HEK293 (cell line): ENCODE measurements at regions not wholly inside any gene's neighbourhood (a gene's known extent, or its start where the extent isn't known, plus 50 kb on each side); places are given as distances from the start of the nearest gene placed in this dataset.
"Not testable (repeated sequence)": the region's sequence is repeated elsewhere in the genome, so short reads cannot be mapped to it uniquely, and the experiment has no call there.

ENCODE experiments used
- CTCF ChIA-PET: fragments of 350-600 bp; formaldehyde crosslinking; extraction: SDS; loops from one replicate; lab custom pipeline; 2021; ENCODE audit warnings: antibody characterized with exemption; lab: Yijun Ruan, JAX
- POLR2A ChIA-PET: fragments of 300-600 bp; formaldehyde crosslinking; extraction: SDS; loops from one replicate; lab custom pipeline; 2020; ENCODE audit warnings: antibody characterized with exemption, inconsistent platforms; lab: Yijun Ruan, JAX
- H3K27ac ChIP-seq: fragments of 200-500 bp; sonication (Bioruptor generic); 2 replicates; pipeline ENCODE4 v1.5.1; 2014; ENCODE audit warnings: low read depth, low read length, control low read depth, inconsistent platforms; ENCODE audit errors: extremely low read depth
- H3K36me3 ChIP-seq, 2 experiments: fragments of 200-500 bp in 1 of 2; sonication (Bioruptor generic) in 1 of 2; 1 replicate in 1 of 2; 2 replicates in 1 of 2; pipeline ENCODE4 v1.5.1; 2014 to 2017; ENCODE audit warnings: inconsistent platforms in 2 of 2, low read length in 2 of 2; ENCODE audit not compliant: control insufficient read depth in 2 of 2, insufficient read depth in 1 of 2
- H3K4me1 ChIP-seq: fragments of 200-500 bp; sonication (Bioruptor generic); 2 replicates; pipeline ENCODE4 v1.5.1; 2014; ENCODE audit warnings: mild to moderate bottlenecking, low read length, inconsistent platforms; ENCODE audit not compliant: control insufficient read depth, insufficient read depth
- H3K4me3 ChIP-seq: 2 replicates; pipeline ENCODE4 v1.5.1; 2011; ENCODE audit warnings: low read depth, mild to moderate bottlenecking, control low read depth, low read length, moderate library complexity
- H3K9me3 ChIP-seq: fragments of 200-500 bp; sonication (Bioruptor generic); 2 replicates; pipeline ENCODE4 v1.5.1; 2014; ENCODE audit warnings: low read depth, low read length, inconsistent platforms; ENCODE audit not compliant: control insufficient read depth, insufficient read depth
- ATF2 ChIP-seq: fragments of 450-650 bp; formaldehyde crosslinking; IDR thresholded peaks from 2 replicates; pipeline ENCODE4 v1.5.1; 2016; ENCODE audit warnings: missing biosample characterization, missing genetic modification characterization, low read depth

GRCh38 chr9:63041710-63042109 is 1851.9 kb downstream of the SPATA31A7 start:
- POLR2A ChIA-PET: not testable (repeated sequence)

More at GRCh38 chr9:63041710-63042109, 1851.9 kb downstream of the SPATA31A7 start:
- TF ChIP-seq ATF2 (tag by site-specific recombination): peak; percentile 65
- TF ChIP-seq, all 188 proteins: peak for 1; not testable (repeated sequence) for 187
- H3K4me1 ChIP-seq, H3K9me3 ChIP-seq, H3K4me3 ChIP-seq, H3K36me3 ChIP-seq, H3K27ac ChIP-seq, CTCF ChIA-PET: not testable (repeated sequence)
